GM18951 (cell line): ENCODE measurements at regions not wholly inside any gene's neighbourhood (a gene's known extent, or its start where the extent isn't known, plus 50 kb on each side); places are given as distances from the start of the nearest gene placed in this dataset.

Experiments used
- POLR2A ChIP-seq: IDR thresholded peaks from 4 replicates; pipeline ENCODE4 v1.6.1; 2011; ENCODE audit warnings: mild to moderate bottlenecking; ENCODE audit not compliant: insufficient read length, insufficient read depth; ENCODE audit errors: extremely low read depth
- in situ Hi-C: fragments of 300-500 bp; cut with MboI; formaldehyde crosslinking; loops from one replicate; pipeline ENCODE4 v1.12.0; 2022; ENCODE audit warnings: low sequenced_read_pairs, mixed read lengths, inconsistent platforms; ENCODE audit not compliant: unreplicated experiment

- in situ Hi-C loops: no loop called here
- TF ChIP-seq POLR2A: no peak
These were observed 713.3 kb downstream of the GBE1 start for GRCh38 chr3:81048058-81048665.

DNA sequence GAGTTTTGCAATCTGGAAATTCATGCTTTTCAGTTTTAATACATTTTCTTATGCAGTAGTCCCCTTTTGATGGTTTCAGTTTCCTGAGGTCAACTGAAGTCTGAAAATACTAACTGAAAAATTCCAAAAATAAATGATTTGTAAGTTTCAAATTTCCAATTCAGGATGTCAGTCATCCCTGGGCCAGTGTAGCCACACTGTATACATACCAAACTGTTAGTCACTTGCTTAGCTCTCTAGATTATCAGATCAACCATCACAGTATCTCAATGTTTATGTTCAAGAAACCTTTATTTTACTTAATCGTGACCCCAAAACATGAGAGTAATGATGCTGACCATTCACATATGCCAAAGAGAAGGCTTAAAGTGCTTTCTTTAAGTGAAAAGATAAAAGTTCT lies 715.5 kb downstream of the GBE1 start:
- no peak for TF ChIP-seq POLR2A
- in situ Hi-C loops: no loop called here

- in situ Hi-C loops: no loop called here
These were observed 716.2 kb downstream of the GBE1 start for GRCh38 chr3:81045246-81045645.

DNA sequence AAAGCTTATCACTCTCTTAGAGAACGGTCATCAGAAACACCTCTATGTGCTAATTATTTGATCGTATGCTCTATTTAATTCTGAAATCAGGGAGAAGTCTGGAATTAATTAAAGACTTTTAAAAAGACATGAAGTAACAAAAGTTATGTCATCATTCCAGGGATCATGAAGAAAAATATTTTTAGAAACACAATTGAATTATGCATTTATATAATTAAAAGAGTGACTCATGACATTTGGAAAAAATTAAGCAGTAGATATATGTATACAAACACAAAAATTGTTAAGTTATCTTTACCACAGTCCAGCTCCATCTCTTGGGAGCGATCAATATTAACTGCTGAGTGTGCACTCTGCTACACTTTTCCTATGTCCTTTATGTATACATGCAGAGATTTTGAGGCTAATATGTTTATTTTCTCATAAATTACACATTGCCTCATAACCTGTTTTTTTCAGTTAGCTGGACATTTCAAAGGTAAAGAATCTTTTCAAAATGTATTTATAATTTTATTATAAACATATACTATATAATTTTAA lies 717.7 kb downstream of the GBE1 start:
- in situ Hi-C loops: no loop called here
- TF ChIP-seq POLR2A: no peak

More at GRCh38 chr3:81045246-81045645, 716.2 kb downstream of the GBE1 start:
- TF ChIP-seq POLR2A: no peak

- in situ Hi-C loops: no loop called here
- TF ChIP-seq POLR2A: no peak
These were observed 718.4 kb downstream of the GBE1 start for GRCh38 chr3:81043009-81043408.

DNA sequence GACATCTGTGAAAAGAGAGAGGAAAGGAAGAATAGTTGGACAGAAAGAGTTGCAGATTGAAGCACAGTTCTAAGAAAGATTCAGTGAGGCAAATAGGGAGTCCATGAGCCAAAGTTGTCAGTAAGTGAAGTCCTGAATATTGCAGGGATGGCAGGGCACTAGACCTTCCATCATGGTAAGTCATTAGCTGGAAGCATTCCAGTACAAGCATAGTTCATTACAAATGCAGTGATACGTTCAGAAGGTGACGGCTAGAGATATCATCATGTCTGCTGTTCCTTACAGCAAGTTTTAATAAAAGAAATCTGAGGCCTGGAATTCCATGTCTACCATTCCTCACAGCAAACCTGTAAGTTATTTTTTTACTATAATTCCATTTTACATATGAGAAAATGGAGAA lies 720.1 kb downstream of the GBE1 start:
- in situ Hi-C loops: no loop called here

DNA sequence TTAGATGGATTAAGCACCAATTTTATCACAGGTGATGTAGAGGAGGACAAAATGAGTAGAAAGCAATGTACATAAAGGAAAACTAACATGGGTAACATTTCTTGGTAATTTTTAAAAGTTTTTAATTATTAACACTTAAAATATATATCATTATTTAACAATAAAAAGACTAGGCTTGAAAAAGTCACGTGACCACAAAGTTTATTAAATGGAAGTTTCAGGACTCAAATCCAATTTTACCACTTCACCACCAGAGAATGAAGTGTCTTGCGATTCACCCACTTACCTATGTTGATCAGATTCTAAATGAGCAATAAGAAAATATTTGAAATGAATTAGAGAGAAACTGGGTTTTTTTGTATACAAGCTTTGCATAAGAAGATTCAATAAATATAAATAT lies 721.3 kb downstream of the GBE1 start:
- in situ Hi-C loops: no loop called here

More for the DNA sequence above, 720.1 kb downstream of the GBE1 start:
- no peak for TF ChIP-seq POLR2A

GRCh38 chr3:81033684-81034083 lies 727.8 kb downstream of the GBE1 start:
- in situ Hi-C loops: no loop called here
- TF ChIP-seq POLR2A: no peak

More for the DNA sequence above, 721.3 kb downstream of the GBE1 start:
- TF ChIP-seq POLR2A: no peak

DNA sequence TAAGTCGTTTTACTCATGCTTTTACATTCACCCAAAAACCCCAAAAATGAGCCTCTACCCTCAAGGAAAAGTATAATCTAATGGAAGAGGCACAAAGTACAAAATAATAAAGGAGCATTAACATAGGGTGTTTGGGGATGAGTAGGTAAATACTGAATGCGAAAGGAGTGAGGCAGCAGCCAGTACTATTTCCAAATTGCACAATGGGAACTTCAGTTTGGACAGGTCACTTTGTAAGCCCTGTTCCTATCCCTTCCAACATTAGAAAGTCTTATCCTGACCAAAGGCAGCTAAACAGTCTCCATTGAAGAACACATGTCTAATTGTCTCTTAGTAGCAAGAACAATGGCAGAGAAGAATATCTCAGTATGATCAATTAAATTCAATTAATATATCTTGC lies 728.3 kb downstream of the GBE1 start:
- no peak for TF ChIP-seq POLR2A
- in situ Hi-C loops: no loop called here

GRCh38 chr3:81029861-81030260 lies 731.6 kb downstream of the GBE1 start:
- TF ChIP-seq POLR2A: no peak
- in situ Hi-C loops: no loop called here

GRCh38 chr3:81027344-81027743 lies 734.1 kb downstream of the GBE1 start:
- in situ Hi-C loops: no loop called here
- no peak for TF ChIP-seq POLR2A

DNA sequence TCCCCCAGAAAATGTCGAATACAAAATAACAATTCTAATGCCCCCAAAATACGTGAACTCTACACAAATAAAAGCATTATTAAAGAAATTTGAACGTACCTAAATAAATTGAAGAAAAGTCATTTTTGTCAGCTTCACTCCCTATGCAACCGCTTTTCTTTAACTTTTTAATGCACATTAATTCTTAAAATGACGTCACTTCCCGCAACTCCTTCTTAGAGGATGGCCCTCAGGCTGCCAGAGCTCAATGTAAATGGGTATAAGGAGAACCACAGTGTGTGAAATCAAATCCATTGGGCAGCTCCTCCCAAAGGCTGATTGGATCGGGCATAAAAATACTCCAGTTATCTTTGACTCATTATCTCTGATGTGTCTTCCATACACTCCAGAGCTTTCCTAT lies 736.9 kb downstream of the GBE1 start:
- no peak for TF ChIP-seq POLR2A
- in situ Hi-C loops: no loop called here

GRCh38 chr3:81022339-81022738 lies 739.1 kb downstream of the GBE1 start:
- in situ Hi-C loops: no loop called here
- no peak for TF ChIP-seq POLR2A

- TF ChIP-seq POLR2A: no peak
- in situ Hi-C loops: no loop called here
These were observed 748.1 kb downstream of the GBE1 start for GRCh38 chr3:81013360-81013759.
